IPS-NIHi7 (cell line): ENCODE measurements at regions not wholly inside any gene's neighbourhood (a gene's known extent, or its start where the extent isn't known, plus 50 kb on each side); places are given as distances from the start of the nearest gene placed in this dataset.

Experiments
- DNase-seq: peaks from one replicate; pipeline ENCODE4 v3.0.0; 2012; ENCODE audit warnings: mixed read lengths; ENCODE audit errors: extremely low spot score

GRCh38 chr9:79012561-79012960, 559.2 kb upstream of the TLE4 start:
- no peak for DNase-seq

GRCh38 chr9:79013715-79014610, 557.8 kb upstream of the TLE4 start:
- no peak for DNase-seq

- DNase-seq = no peak
These were observed 556.7 kb upstream of the TLE4 start for GRCh38 chr9:79014929-79015699.

- no peak for DNase-seq
These were observed 555.8 kb upstream of the TLE4 start for GRCh38 chr9:79015951-79016350.

- no peak for DNase-seq
These were observed 551.5 kb upstream of the TLE4 start for GRCh38 chr9:79020276-79020675.

GRCh38 chr9:79021084-79021483, 550.7 kb upstream of the TLE4 start:
- DNase-seq = no peak

GRCh38 chr9:79023134-79023580, 548.6 kb upstream of the TLE4 start:
- no peak for DNase-seq

GRCh38 chr9:79026316-79026715, 545.4 kb upstream of the TLE4 start:
- DNase-seq = no peak

GRCh38 chr9:79028101-79028500, 543.7 kb upstream of the TLE4 start:
- DNase-seq = no peak

GRCh38 chr9:79034583-79034982, 537.2 kb upstream of the TLE4 start:
- DNase-seq = no peak

GRCh38 chr9:79037338-79037737, 534.4 kb upstream of the TLE4 start:
- DNase-seq = no peak

- DNase-seq = no peak
These were observed 531.1 kb upstream of the TLE4 start for GRCh38 chr9:79040671-79041070.

- DNase-seq = no peak
These were observed 530.5 kb upstream of the TLE4 start for GRCh38 chr9:79041266-79041665.

- DNase-seq = no peak
These were observed 527.8 kb upstream of the TLE4 start for GRCh38 chr9:79043916-79044315.

GRCh38 chr9:79046401-79046800, 525.4 kb upstream of the TLE4 start:
- DNase-seq = no peak

- no peak for DNase-seq
These were observed 522.4 kb upstream of the TLE4 start for GRCh38 chr9:79049371-79049770.

- DNase-seq = no peak
These were observed 518.2 kb upstream of the TLE4 start for GRCh38 chr9:79053598-79053997.

- DNase-seq = no peak
These were observed 517.3 kb upstream of the TLE4 start for GRCh38 chr9:79054500-79054899.

GRCh38 chr9:79056041-79056440, 515.7 kb upstream of the TLE4 start:
- DNase-seq = no peak

GRCh38 chr9:79057576-79057975, 514.2 kb upstream of the TLE4 start:
- no peak for DNase-seq

GRCh38 chr9:79060766-79061165, 511.0 kb upstream of the TLE4 start:
- DNase-seq = no peak

GRCh38 chr9:79061752-79062616, 509.8 kb upstream of the TLE4 start:
- DNase-seq = no peak
